Hepatocyte (in vitro differentiated cells): ENCODE measurements at regions not wholly inside any gene's neighbourhood (a gene's known extent, or its start where the extent isn't known, plus 50 kb on each side); places are given as distances from the start of the nearest gene placed in this dataset.

Experiments used
- DNase-seq: peaks from one replicate; pipeline ENCODE4 v3.0.0-alpha.2; 2016; ENCODE audit warnings: low spot score
- H2AFZ ChIP-seq: fragments of 200-600 bp; sonication (generic); 2 replicates; pipeline ENCODE4 v1.6.0; 2016; ENCODE audit warnings: antibody characterized with exemption, mild to moderate bottlenecking
- H3K27ac ChIP-seq: fragments of 200-600 bp; sonication (generic); 2 replicates; pipeline ENCODE4 v1.5.1; 2016; ENCODE audit warnings: mild to moderate bottlenecking
- H3K27me3 ChIP-seq: fragments of 200-600 bp; sonication (generic); 2 replicates; pipeline ENCODE4 v1.6.1; 2016
- H3K36me3 ChIP-seq: fragments of 200-600 bp; sonication (generic); replicated peaks from 2 replicates; pipeline ENCODE4 v1.5.1; 2016; ENCODE audit warnings: low read depth; ENCODE audit not compliant: insufficient read depth
- H3K4me1 ChIP-seq: fragments of 200-600 bp; sonication (generic); 2 replicates; pipeline ENCODE4 v1.5.1; 2016; ENCODE audit warnings: mild to moderate bottlenecking, moderate library complexity; ENCODE audit not compliant: insufficient read depth
- H3K4me2 ChIP-seq: fragments of 200-600 bp; sonication (generic); 2 replicates; pipeline ENCODE4 v1.6.0; 2016
- H3K4me3 ChIP-seq: fragments of 200-600 bp; sonication (generic); 2 replicates; pipeline ENCODE4 v1.5.1; 2016; ENCODE audit warnings: mild to moderate bottlenecking
- H3K79me2 ChIP-seq: fragments of 200-600 bp; sonication (generic); 2 replicates; pipeline ENCODE4 v1.6.0; 2017; ENCODE audit warnings: mild to moderate bottlenecking
- H3K9me2 ChIP-seq: fragments of 200-600 bp; sonication (generic); replicated peaks from 2 replicates; pipeline ENCODE4 v1.6.0; 2017; ENCODE audit warnings: mild to moderate bottlenecking; ENCODE audit not compliant: insufficient read depth
- H3K9me3 ChIP-seq: fragments of 200-600 bp; sonication (generic); 2 replicates; pipeline ENCODE4 v1.5.1; 2016; ENCODE audit warnings: low read depth, mild to moderate bottlenecking
- H4K20me1 ChIP-seq: fragments of 200-600 bp; sonication (generic); 2 replicates; pipeline ENCODE4 v1.6.0; 2016; ENCODE audit warnings: mild to moderate bottlenecking; ENCODE audit not compliant: insufficient read depth, poor library complexity, severe bottlenecking
- EZH2 ChIP-seq: fragments of 200-600 bp; sonication (generic); IDR thresholded peaks from 2 replicates; pipeline ENCODE4 v1.6.1; 2016; ENCODE audit warnings: antibody characterized with exemption, mild to moderate bottlenecking, borderline replicate concordance
- EZH2phosphoT487 ChIP-seq: fragments of 200-600 bp; sonication (generic); IDR thresholded peaks from one replicate; pipeline ENCODE4 v1.6.1; 2018; ENCODE audit warnings: antibody characterized with exemption, mild to moderate bottlenecking, low read depth, moderate library complexity; ENCODE audit not compliant: unreplicated experiment, severe bottlenecking
- WGBS: methylation state at CpG from one replicate; pipeline ENCODE4 v1.1.6; 2016; ENCODE audit warnings: low lambda C conversion rate; ENCODE audit errors: missing lambda C conversion rate; 5-methylcytosine and 5-hydroxymethylcytosine counted together
- TF ChIP-seq, protein P1 (sequence below): fragments of 200-600 bp; sonication (generic); IDR thresholded peaks from 2 replicates; pipeline ENCODE4 v1.5.1; 2016; ENCODE audit warnings: antibody characterized with exemption, mild to moderate bottlenecking; ENCODE audit not compliant: poor library complexity

DNA sequence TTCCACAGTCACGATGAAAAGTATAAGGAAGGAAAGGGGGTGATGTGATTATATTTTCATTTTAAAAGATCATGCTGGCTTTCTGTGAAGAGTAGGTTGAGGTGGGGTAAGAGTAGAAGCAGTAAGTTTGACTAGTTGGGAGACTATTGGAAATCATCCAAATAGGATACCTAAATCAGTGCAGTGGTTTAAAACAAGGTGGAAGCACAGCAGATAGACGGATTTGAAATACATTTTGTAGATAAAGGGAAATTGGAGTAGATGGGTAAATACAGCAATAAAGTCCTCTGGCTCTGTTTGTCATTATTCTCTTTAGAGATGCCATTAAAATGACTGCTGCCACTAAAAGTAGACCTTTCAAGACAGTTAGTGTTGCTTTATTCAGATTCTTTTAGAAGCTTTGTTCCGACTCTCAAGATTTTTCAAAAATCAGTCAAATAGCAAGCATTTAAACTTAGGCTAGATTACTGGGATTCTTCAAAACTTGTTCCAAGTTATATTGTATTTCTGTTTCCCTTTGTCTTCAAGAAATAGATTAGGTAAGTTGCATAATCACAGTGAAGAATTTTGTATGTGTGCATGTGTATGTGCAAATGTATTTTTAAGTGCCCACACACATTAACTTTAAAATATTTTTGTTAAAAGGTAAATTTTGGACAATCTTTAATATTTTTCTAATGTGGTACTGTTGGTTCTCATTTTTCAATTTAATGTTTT, 61.7 kb upstream of the DTNA start:
- no peaks in the 10 kb centered on the region for H3K36me3 ChIP-seq
- 53% methylated on average over 3 of the region's 3 CpGs for WGBS
- no peak overlapping the region for H2AFZ ChIP-seq
- H3K4me3 ChIP-seq: no peak overlapping the region
- no peaks in the 10 kb centered on the region for H4K20me1 ChIP-seq
- H3K4me2 ChIP-seq: no peak overlapping the region
- no peaks in the 10 kb centered on the region for H3K9me3 ChIP-seq
- H3K79me2 ChIP-seq: no peaks in the 10 kb centered on the region
- no peaks in the 10 kb centered on the region for H3K9me2 ChIP-seq
- H3K27me3 ChIP-seq: no peaks in the 10 kb centered on the region
- no peak for DNase-seq
- TF ChIP-seq, protein P1, sequence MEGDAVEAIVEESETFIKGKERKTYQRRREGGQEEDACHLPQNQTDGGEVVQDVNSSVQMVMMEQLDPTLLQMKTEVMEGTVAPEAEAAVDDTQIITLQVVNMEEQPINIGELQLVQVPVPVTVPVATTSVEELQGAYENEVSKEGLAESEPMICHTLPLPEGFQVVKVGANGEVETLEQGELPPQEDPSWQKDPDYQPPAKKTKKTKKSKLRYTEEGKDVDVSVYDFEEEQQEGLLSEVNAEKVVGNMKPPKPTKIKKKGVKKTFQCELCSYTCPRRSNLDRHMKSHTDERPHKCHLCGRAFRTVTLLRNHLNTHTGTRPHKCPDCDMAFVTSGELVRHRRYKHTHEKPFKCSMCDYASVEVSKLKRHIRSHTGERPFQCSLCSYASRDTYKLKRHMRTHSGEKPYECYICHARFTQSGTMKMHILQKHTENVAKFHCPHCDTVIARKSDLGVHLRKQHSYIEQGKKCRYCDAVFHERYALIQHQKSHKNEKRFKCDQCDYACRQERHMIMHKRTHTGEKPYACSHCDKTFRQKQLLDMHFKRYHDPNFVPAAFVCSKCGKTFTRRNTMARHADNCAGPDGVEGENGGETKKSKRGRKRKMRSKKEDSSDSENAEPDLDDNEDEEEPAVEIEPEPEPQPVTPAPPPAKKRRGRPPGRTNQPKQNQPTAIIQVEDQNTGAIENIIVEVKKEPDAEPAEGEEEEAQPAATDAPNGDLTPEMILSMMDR: no peak
- TF ChIP-seq EZH2 (no peak), EZH2phosphoT487 (no peak)
- H3K27ac ChIP-seq: no peak overlapping the region
- H3K4me1 ChIP-seq: no peaks in the 10 kb centered on the region

DNA sequence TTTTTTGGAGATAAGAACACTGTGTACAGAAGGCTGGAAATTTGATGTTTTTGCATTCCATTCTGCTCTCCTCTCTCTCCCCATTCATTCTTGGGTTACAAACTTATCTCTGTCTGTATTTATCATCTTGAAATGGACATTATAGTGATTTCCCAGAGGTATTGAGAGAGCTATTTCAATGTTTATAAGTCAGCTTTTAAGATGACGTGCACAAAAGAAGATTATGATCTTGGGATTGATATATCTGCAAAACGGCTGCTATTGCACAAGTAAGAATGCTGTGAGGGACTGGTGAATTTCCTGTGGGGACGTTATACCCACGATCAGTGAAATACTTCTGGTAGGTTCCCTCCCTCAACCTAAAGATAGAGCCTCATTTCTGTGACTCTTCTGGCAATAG, 61.0 kb upstream of the DTNA start:
- H3K4me3 ChIP-seq: no peak overlapping the region
- no peak for DNase-seq
- WGBS: 24% methylated on average over 4 of the region's 4 CpGs
- H3K9me2 ChIP-seq: no peaks in the 10 kb centered on the region
- H4K20me1 ChIP-seq: no peaks in the 10 kb centered on the region
- H2AFZ ChIP-seq: no peak overlapping the region
- no peaks in the 10 kb centered on the region for H3K36me3 ChIP-seq
- no peaks in the 10 kb centered on the region for H3K27me3 ChIP-seq
- H3K4me2 ChIP-seq: no peak overlapping the region
- H3K27ac ChIP-seq: no peak overlapping the region
- H3K9me3 ChIP-seq: no peaks in the 10 kb centered on the region
- H3K4me1 ChIP-seq: no peaks in the 10 kb centered on the region
- TF ChIP-seq EZH2phosphoT487: no peak
- no peak for TF ChIP-seq EZH2
- TF ChIP-seq, protein P1: no peak
- H3K79me2 ChIP-seq: no peaks in the 10 kb centered on the region

DNA sequence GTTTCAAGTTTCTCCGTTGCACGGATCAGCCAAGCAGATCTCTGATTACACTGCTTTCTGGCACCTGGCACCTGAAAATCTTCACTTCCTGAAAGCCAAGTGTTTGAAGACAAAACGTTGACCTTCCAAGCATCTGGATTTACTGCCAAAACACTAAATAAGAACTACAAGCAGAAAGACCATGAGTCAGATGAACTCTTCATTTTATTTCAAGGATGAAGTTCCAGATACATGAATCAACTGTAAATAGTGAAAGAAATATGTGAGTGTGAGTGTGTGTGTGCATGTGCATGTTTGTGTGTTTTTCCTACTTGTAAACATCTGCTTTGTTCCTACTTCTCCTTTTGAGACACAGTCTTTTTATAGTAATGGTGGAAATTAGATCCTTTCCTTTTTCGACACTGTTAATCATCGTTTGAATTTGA, 60.0 kb upstream of the DTNA start:
- 47% methylated on average over 5 of the region's 5 CpGs for WGBS
- Histone ChIP-seq H3K4me3 (no peak overlapping the region), H3K36me3 (no peaks in the 10 kb centered on the region), H3K79me2 (no peaks in the 10 kb centered on the region), H3K4me2 (no peak overlapping the region), H2AFZ (peak overlapping the region; percentile 3), H3K9me2 (no peaks in the 10 kb centered on the region), H3K9me3 (no peaks in the 10 kb centered on the region), H3K27me3 (no peaks in the 10 kb centered on the region), H4K20me1 (no peaks in the 10 kb centered on the region), H3K4me1 (no peaks in the 10 kb centered on the region), H3K27ac (no peak overlapping the region)
- TF ChIP-seq EZH2: no peak
- TF ChIP-seq, protein P1: no peak
- no peak for TF ChIP-seq EZH2phosphoT487
- no peak for DNase-seq
